SK-N-SH (cell line): ENCODE measurements at regions not wholly inside any gene's neighbourhood (a gene's known extent, or its start where the extent isn't known, plus 50 kb on each side); places are given as distances from the start of the nearest gene placed in this dataset.

Source experiments
- CTCF ChIA-PET: fragments of 300-600, 350-600 bp; formaldehyde crosslinking; extraction: SDS; loops from one replicate; lab custom pipeline; 2021; lab: Yijun Ruan, JAX
- POLR2A ChIA-PET: fragments of 350-600 bp; sonication (Branson Sonifier 250); formaldehyde crosslinking; extraction: SDS; loops from one replicate; lab custom pipeline; 2020; ENCODE audit warnings: antibody characterized with exemption, inconsistent platforms; lab: Yijun Ruan, JAX
- DNase-seq: peaks from one replicate; pipeline ENCODE4 v3.0.0; 2012
- H2AFZ ChIP-seq: fragments of 200-600 bp; sonication (generic); 2 replicates; pipeline ENCODE4 v1.8.1; 2016; ENCODE audit warnings: antibody characterized with exemption, mild to moderate bottlenecking, low read depth
- H3F3A ChIP-seq: fragments of 200-600 bp; sonication (generic); replicated peaks from 2 replicates; pipeline ENCODE3; 2016; ENCODE audit warnings: antibody characterized with exemption, mild to moderate bottlenecking; ENCODE audit not compliant: insufficient read depth
- H3K27ac ChIP-seq, 2 experiments: fragments of 200-500 bp in 1 of 2; fragments of 200-600 bp in 1 of 2; sonication (Bioruptor generic) in 1 of 2; sonication (generic), shearing (Covaris generic) in 1 of 2; 2 replicates each; pipeline versions ENCODE4 v1.5.1 to v1.6.1; 2014 to 2016; ENCODE audit warnings: low read depth in 2 of 2, inconsistent platforms in 1 of 2, low read length in 1 of 2, mild to moderate bottlenecking in 1 of 2, mixed read lengths in 1 of 2
- H3K27me3 ChIP-seq: fragments of 200-600 bp; sonication (generic), shearing (Covaris generic); 2 replicates; pipeline ENCODE4 v1.6.1; 2016; ENCODE audit warnings: mixed run types; ENCODE audit not compliant: insufficient read depth
- H3K36me3 ChIP-seq, 2 experiments: fragments of 200-500 bp in 1 of 2; fragments of 200-600 bp in 1 of 2; sonication (Bioruptor generic) in 1 of 2; sonication (generic) in 1 of 2; replicated peaks in 1 of 2; 2 replicates each; pipeline versions ENCODE3 to v1.5.1; 2014 to 2016; ENCODE audit warnings: low read length in 1 of 2, mild to moderate bottlenecking in 1 of 2; ENCODE audit not compliant: insufficient read depth in 2 of 2, control insufficient read depth in 1 of 2
- H3K4me1 ChIP-seq, 2 experiments: fragments of 200-500 bp in 1 of 2; fragments of 200-600 bp in 1 of 2; sonication (Bioruptor generic) in 1 of 2; sonication (generic), shearing (Covaris generic) in 1 of 2; 2 replicates each; pipeline versions ENCODE4 v1.5.1 to v1.6.1; 2014 to 2016; ENCODE audit warnings: low read depth in 1 of 2, low read length in 1 of 2, mixed run types in 1 of 2; ENCODE audit not compliant: insufficient read depth in 2 of 2, control insufficient read depth in 1 of 2
- H3K4me2 ChIP-seq: fragments of 200-600 bp; sonication (generic), shearing (Covaris generic); 2 replicates; pipeline ENCODE4 v1.6.1; 2017; ENCODE audit warnings: mixed run types
- H3K4me3 ChIP-seq, 2 experiments: fragments of 200-500 bp in 1 of 2; fragments of 200-600 bp in 1 of 2; sonication (Bioruptor generic) in 1 of 2; sonication (generic), shearing (Covaris generic) in 1 of 2; 2 replicates each; pipeline versions ENCODE4 v1.5.1 to v1.8.1; 2014 to 2016; ENCODE audit warnings: low read depth in 2 of 2, inconsistent platforms in 1 of 2, low read length in 1 of 2, mild to moderate bottlenecking in 1 of 2, mixed read lengths in 1 of 2, moderate library complexity in 1 of 2
- H3K79me2 ChIP-seq: fragments of 200-600 bp; sonication (generic); 2 replicates; pipeline ENCODE4 v1.8.1; 2017; ENCODE audit warnings: mild to moderate bottlenecking; ENCODE audit not compliant: insufficient read depth
- H3K9ac ChIP-seq: fragments of 200-600 bp; sonication (generic); 2 replicates; pipeline ENCODE4 v1.6.1; 2017; ENCODE audit warnings: mixed run types
- H3K9me2 ChIP-seq: fragments of 200-600 bp; sonication (generic); 2 replicates; pipeline ENCODE4 v1.6.1; 2017; ENCODE audit warnings: mixed run types
- H3K9me3 ChIP-seq: fragments of 200-600 bp; sonication (generic); 2 replicates; pipeline ENCODE4 v1.6.1; 2017; ENCODE audit warnings: mixed run types, mild to moderate bottlenecking, moderate library complexity
- H4K20me1 ChIP-seq: fragments of 200-600 bp; sonication (generic); 2 replicates; pipeline ENCODE4 v1.6.1; 2017; ENCODE audit warnings: mild to moderate bottlenecking, mixed run types; ENCODE audit not compliant: insufficient read depth
- CHD2 ChIP-seq: fragments of 150-350 bp; IDR thresholded peaks from 2 replicates; pipeline ENCODE4 v1.6.1; 2018; ENCODE audit warnings: low read length; ENCODE audit not compliant: partially characterized antibody
- CTCF ChIP-seq: fragments of 200-600 bp; sonication (generic); IDR thresholded peaks from 2 replicates; pipeline ENCODE4 v1.6.1; 2017; ENCODE audit warnings: antibody characterized with exemption, mild to moderate bottlenecking, moderate library complexity
- ELF1 ChIP-seq: IDR thresholded peaks from 2 replicates; pipeline ENCODE4 v1.4.0; 2012
- EZH2phosphoT487 ChIP-seq: fragments of 200-600 bp; sonication (generic); IDR thresholded peaks from 2 replicates; pipeline ENCODE4 v1.6.1; 2017; ENCODE audit warnings: low read depth, mixed run types, mild to moderate bottlenecking, antibody characterized with exemption, moderate library complexity, borderline replicate concordance
- FOSL2 ChIP-seq: IDR thresholded peaks from 2 replicates; pipeline ENCODE4 v1.4.0; 2012; ENCODE audit warnings: low read depth, mild to moderate bottlenecking, moderate library complexity, borderline replicate concordance
- GABPA ChIP-seq: IDR thresholded peaks from 2 replicates; pipeline ENCODE4 v1.4.0; 2012; ENCODE audit warnings: low read depth, mild to moderate bottlenecking
- MAX ChIP-seq: IDR thresholded peaks from 2 replicates; pipeline ENCODE4 v1.4.0; 2012; ENCODE audit warnings: low read depth
- MXI1 ChIP-seq: IDR thresholded peaks from 2 replicates; pipeline ENCODE4 v1.6.1; 2012; ENCODE audit warnings: mild to moderate bottlenecking, low read depth, low read length, improper control_type of control experiment
- RAD21 ChIP-seq: IDR thresholded peaks from 2 replicates; pipeline ENCODE4 v1.6.1; 2012; ENCODE audit warnings: mild to moderate bottlenecking, low read length
- RCOR1 ChIP-seq: fragments of 150-350 bp; IDR thresholded peaks from 2 replicates; pipeline ENCODE4 v1.6.1; 2017; ENCODE audit warnings: antibody characterized with exemption, low read length
- RXRA ChIP-seq: IDR thresholded peaks from 2 replicates; pipeline ENCODE4 v1.4.0; 2012; ENCODE audit warnings: low read depth, mild to moderate bottlenecking, borderline replicate concordance
- SMC3 ChIP-seq: IDR thresholded peaks from 2 replicates; pipeline ENCODE4 v1.6.1; 2012; ENCODE audit warnings: low read depth, low read length, improper control_type of control experiment
- TAF1 ChIP-seq: IDR thresholded peaks from 2 replicates; pipeline ENCODE4 v1.6.1; 2012; ENCODE audit warnings: low read depth, mild to moderate bottlenecking, low read length, moderate library complexity, borderline replicate concordance
- TCF12 ChIP-seq: IDR thresholded peaks from 2 replicates; pipeline ENCODE4 v1.4.0; 2012
- TEAD4 ChIP-seq: IDR thresholded peaks from 2 replicates; pipeline ENCODE4 v1.4.0; 2012; ENCODE audit warnings: mild to moderate bottlenecking, borderline replicate concordance; ENCODE audit not compliant: insufficient read depth
- WGBS: methylation state at CpG from one replicate; pipeline ENCODE4 v1.1.6; 2017; ENCODE audit warnings: low lambda C conversion rate; 5-methylcytosine and 5-hydroxymethylcytosine counted together
- TF ChIP-seq, protein P1 (sequence below): IDR thresholded peaks from 2 replicates; pipeline ENCODE4 v1.4.0; 2012; ENCODE audit warnings: low read depth, borderline replicate concordance
- TF ChIP-seq, protein P2 (sequence below): IDR thresholded peaks from 2 replicates; pipeline ENCODE4 v1.4.0; 2012; ENCODE audit warnings: low read depth, borderline replicate concordance

- no peak overlapping the region for H2AFZ ChIP-seq
- DNase-seq: no peak
- H3K4me3 ChIP-seq: no peak overlapping the region
- ChIA-PET POLR2A (no interaction called here), CTCF (no interaction called here)
- 73% methylated on average over 13 of the region's 13 CpGs for WGBS
- H3K9me2 ChIP-seq: no peaks in the 10 kb centered on the region
- H3K27ac ChIP-seq: no peak overlapping the region; a peak in 1 of 4 replicates
- H3F3A ChIP-seq: peaks cover 8% of the 10 kb centered on the region
- no peaks in the 10 kb centered on the region for H3K9me3 ChIP-seq
- no peaks in the 10 kb centered on the region for H3K79me2 ChIP-seq
- no peak overlapping the region for H3K9ac ChIP-seq
- no peaks in the 10 kb centered on the region for H4K20me1 ChIP-seq
- H3K27me3 ChIP-seq: no peaks in the 10 kb centered on the region
- no peaks in the 10 kb centered on the region for H3K36me3 ChIP-seq
- peak; percentile 30; the same call in 1 of the 2 replicates for TF ChIP-seq TCF12
- no peak for TF ChIP-seq TAF1
- no peak overlapping the region for H3K4me2 ChIP-seq
- H3K4me1 ChIP-seq: peaks cover 3 to 8% of the 10 kb centered on the region in 2 experiments; a peak in 1 of 4 replicates
These were observed 173.1 kb upstream of the IRX3 start for GRCh38 chr16:54459509-54460262.

DNA sequence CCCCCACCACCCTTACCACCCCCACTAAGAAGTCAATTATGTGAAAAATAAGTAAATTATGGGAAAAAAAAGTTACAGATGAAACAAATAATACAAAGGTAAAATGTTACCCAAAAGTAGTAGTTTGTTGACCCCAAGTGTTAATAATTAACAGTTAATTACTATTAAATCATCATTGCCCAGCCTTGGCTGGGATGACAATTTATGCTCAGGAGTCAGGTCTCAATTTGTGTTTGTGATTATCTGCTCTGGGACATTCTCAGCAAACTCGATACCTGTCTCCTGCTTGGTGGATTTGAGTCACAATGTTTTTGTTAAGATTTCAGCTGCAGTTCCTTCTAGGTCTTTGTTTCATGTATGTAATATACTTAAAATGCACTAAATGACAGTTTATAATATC is 172.3 kb upstream of the IRX3 start:
- Histone ChIP-seq H3K27me3 (no peaks in the 10 kb centered on the region), H3K4me3 (no peak overlapping the region), H3K9me2 (no peaks in the 10 kb centered on the region), H3K4me1 (peaks cover 3 to 8% of the 10 kb centered on the region in 2 experiments; a peak in 1 of 4 replicates), H3K36me3 (no peaks in the 10 kb centered on the region), H4K20me1 (no peaks in the 10 kb centered on the region), H3K9ac (no peak overlapping the region), H3K27ac (no peak overlapping the region), H2AFZ (no peak overlapping the region), H3F3A (peaks cover 8% of the 10 kb centered on the region), H3K4me2 (no peak overlapping the region), H3K9me3 (no peaks in the 10 kb centered on the region), H3K79me2 (no peaks in the 10 kb centered on the region)
- CTCF ChIA-PET: no interaction called here
- POLR2A ChIA-PET: no interaction called here
- TF ChIP-seq ELF1 (no peak), SMC3 (no peak), RXRA (no peak), CTCF (no peak), MXI1 (no peak), TCF12 (no peak), MAX (no peak), EZH2phosphoT487 (no peak), GABPA (no peak), TEAD4 (no peak), FOSL2 (no peak), RAD21 (no peak), RCOR1 (no peak), CHD2 (no peak)
- TF ChIP-seq, protein P1, sequence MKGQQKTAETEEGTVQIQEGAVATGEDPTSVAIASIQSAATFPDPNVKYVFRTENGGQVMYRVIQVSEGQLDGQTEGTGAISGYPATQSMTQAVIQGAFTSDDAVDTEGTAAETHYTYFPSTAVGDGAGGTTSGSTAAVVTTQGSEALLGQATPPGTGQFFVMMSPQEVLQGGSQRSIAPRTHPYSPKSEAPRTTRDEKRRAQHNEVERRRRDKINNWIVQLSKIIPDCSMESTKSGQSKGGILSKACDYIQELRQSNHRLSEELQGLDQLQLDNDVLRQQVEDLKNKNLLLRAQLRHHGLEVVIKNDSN: no peak
- TF ChIP-seq, protein P2, sequence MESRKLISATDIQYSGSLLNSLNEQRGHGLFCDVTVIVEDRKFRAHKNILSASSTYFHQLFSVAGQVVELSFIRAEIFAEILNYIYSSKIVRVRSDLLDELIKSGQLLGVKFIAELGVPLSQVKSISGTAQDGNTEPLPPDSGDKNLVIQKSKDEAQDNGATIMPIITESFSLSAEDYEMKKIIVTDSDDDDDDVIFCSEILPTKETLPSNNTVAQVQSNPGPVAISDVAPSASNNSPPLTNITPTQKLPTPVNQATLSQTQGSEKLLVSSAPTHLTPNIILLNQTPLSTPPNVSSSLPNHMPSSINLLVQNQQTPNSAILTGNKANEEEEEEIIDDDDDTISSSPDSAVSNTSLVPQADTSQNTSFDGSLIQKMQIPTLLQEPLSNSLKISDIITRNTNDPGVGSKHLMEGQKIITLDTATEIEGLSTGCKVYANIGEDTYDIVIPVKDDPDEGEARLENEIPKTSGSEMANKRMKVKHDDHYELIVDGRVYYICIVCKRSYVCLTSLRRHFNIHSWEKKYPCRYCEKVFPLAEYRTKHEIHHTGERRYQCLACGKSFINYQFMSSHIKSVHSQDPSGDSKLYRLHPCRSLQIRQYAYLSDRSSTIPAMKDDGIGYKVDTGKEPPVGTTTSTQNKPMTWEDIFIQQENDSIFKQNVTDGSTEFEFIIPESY: no peak
- 85% methylated on average over 1 of the region's 1 CpG for WGBS
- DNase-seq: no peak
